GM18907 (cell line): ENCODE measurements at regions not wholly inside any gene's neighbourhood (a gene's known extent, or its start where the extent isn't known, plus 50 kb on each side); places are given as distances from the start of the nearest gene placed in this dataset.

Experiments
- ATAC-seq: cut with Tn5 transposase; IDR thresholded peaks from one replicate; pipeline ENCODE4 v1.9.1; 2021; ENCODE audit warnings: mild to moderate bottlenecking, moderate library complexity; ENCODE audit not compliant: unreplicated experiment

- no peak for ATAC-seq
Measured at GRCh38 chr2:105596411-105596921, 148.2 kb upstream of the NCK2 start.

GRCh38 chr2:105595536-105595935 lies 149.2 kb upstream of the NCK2 start:
- no peak for ATAC-seq

GRCh38 chr2:105593221-105593967 lies 151.3 kb upstream of the NCK2 start:
- no peak for ATAC-seq

- ATAC-seq, result no peak
Measured at GRCh38 chr2:105592288-105592687, 152.4 kb upstream of the NCK2 start.

- no peak for ATAC-seq
Measured at GRCh38 chr2:105590780-105591660, 153.7 kb upstream of the NCK2 start.

GRCh38 chr2:105588581-105588980 lies 156.1 kb upstream of the NCK2 start:
- ATAC-seq, result no peak

GRCh38 chr2:105587637-105588036 lies 157.1 kb upstream of the NCK2 start:
- no peak for ATAC-seq

- no peak for ATAC-seq
Measured at GRCh38 chr2:105584435-105585010, 160.2 kb upstream of the NCK2 start.

- ATAC-seq, result no peak
Measured at GRCh38 chr2:105582952-105583660, 161.6 kb upstream of the NCK2 start.

GRCh38 chr2:105581555-105581944 lies 163.2 kb upstream of the NCK2 start:
- ATAC-seq, result no peak

GRCh38 chr2:105580870-105581554 lies 163.7 kb upstream of the NCK2 start:
- ATAC-seq, result no peak

GRCh38 chr2:105580216-105580615 lies 164.5 kb upstream of the NCK2 start:
- no peak for ATAC-seq

GRCh38 chr2:105578166-105578565 lies 166.5 kb upstream of the NCK2 start:
- no peak for ATAC-seq

- no peak for ATAC-seq
Measured at GRCh38 chr2:105577762-105578161, 166.9 kb upstream of the NCK2 start.

GRCh38 chr2:105576440-105577241 lies 168.1 kb upstream of the NCK2 start:
- peak; percentile 54 for ATAC-seq

GRCh38 chr2:105576050-105576439 lies 168.7 kb upstream of the NCK2 start:
- ATAC-seq, result no peak

GRCh38 chr2:105575499-105576025 lies 169.2 kb upstream of the NCK2 start:
- ATAC-seq, result no peak

- no peak for ATAC-seq
Measured at GRCh38 chr2:105574796-105575344, 169.8 kb upstream of the NCK2 start.
